Keratinocyte (primary cell): ENCODE measurements at regions not wholly inside any gene's neighbourhood (a gene's known extent, or its start where the extent isn't known, plus 50 kb on each side); places are given as distances from the start of the nearest gene placed in this dataset.

Source experiments
- CTCF ChIP-seq, 3 experiments: IDR thresholded peaks in 1 of 3; conservative IDR thresholded peaks in 1 of 3; optimal IDR thresholded peaks in 1 of 3; 2 replicates in 2 of 3; 3 replicates in 1 of 3; pipeline versions ENCODE3 to v1.5.1; 2011; ENCODE audit warnings: low read length in 3 of 3, mild to moderate bottlenecking in 3 of 3, moderate library complexity in 2 of 3, control low read depth in 1 of 3, inconsistent platforms in 1 of 3; ENCODE audit not compliant: insufficient read depth in 2 of 3; ENCODE audit errors: extremely low read depth in 1 of 3
- EZH2 ChIP-seq: IDR thresholded peaks from one replicate; pipeline ENCODE4 v1.6.1; 2012; ENCODE audit warnings: inconsistent platforms, mild to moderate bottlenecking, low read length, moderate library complexity

- TF ChIP-seq CTCF (optimal IDR thresholded peaks at IDR 0.05 in 1 of 3, IDR thresholded peaks at IDR 0.05 in 1 of 3, conservative IDR thresholded peaks at IDR 0.05 in 1 of 3; ENCODE audit: extremely low read depth in 1 of 3, insufficient read depth in 2 of 3, low read length in 3 of 3) (no peak), EZH2 (no peak)
Measured at GRCh38 chr6:144939921-144940320, 654.8 kb downstream of the UTRN start.
